SK-N-MC (cell line): ENCODE measurements at regions not wholly inside any gene's neighbourhood (a gene's known extent, or its start where the extent isn't known, plus 50 kb on each side); places are given as distances from the start of the nearest gene placed in this dataset.

ENCODE experiments used
- EZH2 ChIP-seq: fragments of 200-600 bp; sonication (generic); IDR thresholded peaks from one replicate; pipeline ENCODE4 v1.6.1; 2017; ENCODE audit warnings: antibody characterized with exemption
- FOXP2 ChIP-seq: optimal IDR thresholded peaks from 2 replicates; pipeline ENCODE3; 2011; ENCODE audit warnings: mild to moderate bottlenecking, moderate library complexity; ENCODE audit not compliant: insufficient read depth; ENCODE audit errors: extremely low read length, control extremely low read depth
- POLR2AphosphoS5 ChIP-seq: IDR thresholded peaks from 2 replicates; pipeline ENCODE4 v1.6.1; 2012; ENCODE audit warnings: mild to moderate bottlenecking, low read depth, low read length, borderline replicate concordance

DNA sequence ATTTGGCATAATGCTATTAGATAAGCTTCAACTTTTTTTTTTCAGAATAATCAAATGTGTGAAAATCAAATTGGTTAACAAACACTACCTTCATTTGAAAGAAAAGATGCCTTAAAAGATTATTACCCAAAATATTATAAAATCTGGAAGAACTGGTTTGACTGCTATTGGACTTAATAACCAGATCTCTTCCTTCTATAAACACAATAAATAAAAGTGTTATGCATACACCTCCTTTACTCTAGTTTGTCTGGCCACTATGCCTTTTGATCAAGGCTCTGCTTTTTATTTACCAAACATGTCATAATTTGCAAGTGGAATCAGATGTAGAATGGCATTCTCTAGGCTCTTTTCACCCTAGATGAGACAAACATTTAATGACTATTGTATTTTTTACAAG lies 897.3 kb upstream of the EPHA5 start:
- no peak for TF ChIP-seq POLR2AphosphoS5
- no peak for TF ChIP-seq EZH2
- no peak for TF ChIP-seq FOXP2
